Caco-2 (cell line): ENCODE measurements at regions not wholly inside any gene's neighbourhood (a gene's known extent, or its start where the extent isn't known, plus 50 kb on each side); places are given as distances from the start of the nearest gene placed in this dataset.

Experiments used
- BruUV-seq: library from RNA; stranded (reverse); fragments of 400-500 nt; replicated peaks from 2 replicates; lab custom pipeline; 2021; lab: Mats Ljungman, UMichigan
- CTCF ChIA-PET: fragments of 300-600 bp; sonication (Branson Sonifier 250); formaldehyde crosslinking; loops from one replicate; lab custom pipeline; 2022; ENCODE audit warnings: antibody characterized with exemption; lab: Charles Lee
- POLR2A ChIA-PET: fragments of 300-600 bp; sonication (Branson Sonifier 250); formaldehyde crosslinking; loops from one replicate; lab custom pipeline; 2022; ENCODE audit warnings: antibody characterized with exemption; lab: Charles Lee
- DNase-seq, 2 experiments: peaks; one replicate each; pipeline versions ENCODE4 v3.0.0 to v3.0.0-alpha.2; 2020 to 2022
- H3K27me3 ChIP-seq: replicated peaks from 2 replicates; pipeline ENCODE4 v1.6.0; 2011; ENCODE audit warnings: low read length; ENCODE audit not compliant: control insufficient read depth, insufficient read depth
- H3K36me3 ChIP-seq: 2 replicates; pipeline ENCODE4 v1.5.1; 2011; ENCODE audit warnings: low read length; ENCODE audit not compliant: control insufficient read depth, insufficient read depth
- H3K4me1 ChIP-seq: fragments of 250-450 bp; sonication (Bioruptor Pico); 2 replicates; pipeline ENCODE4 v1.5.1; 2020; ENCODE audit warnings: mild to moderate bottlenecking
- H3K4me3 ChIP-seq: 2 replicates; pipeline ENCODE4 v1.5.1; 2011; ENCODE audit warnings: low read depth, mild to moderate bottlenecking, control low read depth, low read length
- H3K9me3 ChIP-seq: fragments of 250-450 bp; sonication (Bioruptor Pico); 2 replicates; pipeline ENCODE4 v1.5.1; 2020; ENCODE audit warnings: mild to moderate bottlenecking, moderate library complexity
- H3K27ac Mint-ChIP-seq: one replicate; pipeline ENCODE4 v1.8.0; 2022; ENCODE audit warnings: mixed read lengths; ENCODE audit not compliant: unreplicated experiment
- H3K27me3 Mint-ChIP-seq: one replicate; pipeline ENCODE4 v1.8.0; 2022; ENCODE audit warnings: mixed read lengths; ENCODE audit not compliant: insufficient read depth, unreplicated experiment
- H3K36me3 Mint-ChIP-seq: one replicate; pipeline ENCODE4 v1.8.0; 2022; ENCODE audit warnings: mild to moderate bottlenecking, mixed read lengths; ENCODE audit not compliant: insufficient read depth, unreplicated experiment
- H3K4me1 Mint-ChIP-seq: one replicate; pipeline ENCODE4 v1.8.0; 2022; ENCODE audit warnings: low read depth, mixed read lengths; ENCODE audit not compliant: unreplicated experiment
- H3K4me3 Mint-ChIP-seq: one replicate; pipeline ENCODE4 v1.8.0; 2022; ENCODE audit warnings: mild to moderate bottlenecking, moderate library complexity, mixed read lengths; ENCODE audit not compliant: unreplicated experiment
- H3K9me3 Mint-ChIP-seq: one replicate; pipeline ENCODE4 v1.8.0; 2022; ENCODE audit warnings: mixed read lengths; ENCODE audit not compliant: unreplicated experiment
- CTCF ChIP-seq, 2 experiments: fragments of 200-600 bp in 1 of 2; IDR thresholded peaks; 1 replicate in 1 of 2; 2 replicates in 1 of 2; pipeline versions ENCODE4 v1.5.1 to v1.8.0; 2011 to 2022; ENCODE audit warnings: antibody characterized with exemption in 1 of 2, control low read depth in 1 of 2, inconsistent platforms in 1 of 2, low read depth in 1 of 2, low read length in 1 of 2, mild to moderate bottlenecking in 1 of 2, moderate library complexity in 1 of 2; ENCODE audit not compliant: insufficient read depth in 1 of 2, severe bottlenecking in 1 of 2, unreplicated experiment in 1 of 2
- intact Hi-C: fragments of 100-400 bp; cut with micrococcal nuclease; formaldehyde crosslinking; loops from one replicate; pipeline ENCODE4 v1.10.0; 2022; ENCODE audit not compliant: unreplicated experiment

DNA sequence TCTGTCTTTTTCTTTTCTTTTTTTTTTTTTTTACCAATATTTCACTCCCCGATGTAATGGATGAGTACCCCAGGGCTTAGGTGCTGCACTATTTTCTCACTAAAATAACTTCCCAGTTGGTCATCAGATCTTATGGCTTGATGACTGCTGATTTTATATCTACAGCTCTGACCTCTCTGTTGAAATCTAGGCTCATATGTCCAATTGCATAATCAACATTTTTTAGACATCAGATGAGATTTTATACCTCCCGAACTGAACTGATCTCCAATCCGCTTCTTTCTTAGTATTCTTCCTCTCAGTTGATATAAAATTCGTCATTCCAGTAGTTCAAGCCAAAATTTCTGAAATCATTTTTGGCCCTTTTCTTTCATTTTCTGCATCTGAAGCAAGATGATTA lies 1236.5 kb downstream of the SLC16A7 start:
- Histone ChIP-seq H3K9me3 (no peaks in the 10 kb centered on the region), H3K4me3 (no peak overlapping the region), H3K4me1 (no peaks in the 10 kb centered on the region), H3K36me3 (no peaks in the 10 kb centered on the region), H3K27me3 (no peaks in the 10 kb centered on the region)
- POLR2A ChIA-PET: no interaction called here
- CTCF ChIA-PET: no interaction called here
- BruUV-seq: no TSS peak
- H3K36me3 Mint-ChIP-seq: no peaks in the 10 kb centered on the region
- H3K27me3 Mint-ChIP-seq: peaks cover 5% of the 10 kb centered on the region
- intact Hi-C loops: no loop called here
- H3K4me1 Mint-ChIP-seq: no peaks in the 10 kb centered on the region
- no peak for DNase-seq
- H3K4me3 Mint-ChIP-seq: no peak overlapping the region
- no peak overlapping the region for H3K27ac Mint-ChIP-seq
- TF ChIP-seq CTCF (IDR thresholded peaks at IDR 0.05; ENCODE audit: insufficient read depth in 1 of 2, low read depth in 1 of 2, low read length in 1 of 2, severe bottlenecking in 1 of 2, unreplicated experiment in 1 of 2): no peak
- no peaks in the 10 kb centered on the region for H3K9me3 Mint-ChIP-seq

- no peaks in the 10 kb centered on the region for H3K4me1 Mint-ChIP-seq
- Histone ChIP-seq H3K9me3 (no peaks in the 10 kb centered on the region), H3K27me3 (no peaks in the 10 kb centered on the region), H3K4me1 (no peaks in the 10 kb centered on the region), H3K4me3 (no peak overlapping the region), H3K36me3 (no peaks in the 10 kb centered on the region)
- peaks cover 5% of the 10 kb centered on the region for H3K27me3 Mint-ChIP-seq
- no peak for TF ChIP-seq CTCF (IDR thresholded peaks at IDR 0.05; ENCODE audit: insufficient read depth in 1 of 2, low read depth in 1 of 2, low read length in 1 of 2, severe bottlenecking in 1 of 2, unreplicated experiment in 1 of 2)
- H3K36me3 Mint-ChIP-seq: no peaks in the 10 kb centered on the region
- H3K27ac Mint-ChIP-seq: no peak overlapping the region
- H3K9me3 Mint-ChIP-seq: no peaks in the 10 kb centered on the region
- BruUV-seq: no TSS peak
- intact Hi-C loops: no loop called here
- ChIA-PET POLR2A (no interaction called here), CTCF (no interaction called here)
- no peak overlapping the region for H3K4me3 Mint-ChIP-seq
- no peak for DNase-seq
Observed at GRCh38 chr12:60834372-60834771, 1238.5 kb downstream of the SLC16A7 start.

- H3K36me3 ChIP-seq: no peaks in the 10 kb centered on the region
- H3K4me1 Mint-ChIP-seq: no peaks in the 10 kb centered on the region
- H3K4me3 ChIP-seq: no peak overlapping the region
- no TSS peak for BruUV-seq
- no peaks in the 10 kb centered on the region for H3K27me3 ChIP-seq
- intact Hi-C loops: no loop called here
- no peaks in the 10 kb centered on the region for H3K9me3 ChIP-seq
- DNase-seq: no peak
- ChIA-PET CTCF (no interaction called here), POLR2A (no interaction called here)
- H3K4me1 ChIP-seq: no peaks in the 10 kb centered on the region
- H3K4me3 Mint-ChIP-seq: no peak overlapping the region
- H3K9me3 Mint-ChIP-seq: no peaks in the 10 kb centered on the region
- TF ChIP-seq CTCF (IDR thresholded peaks at IDR 0.05; ENCODE audit: insufficient read depth in 1 of 2, low read depth in 1 of 2, low read length in 1 of 2, severe bottlenecking in 1 of 2, unreplicated experiment in 1 of 2): no peak
- H3K27ac Mint-ChIP-seq: no peak overlapping the region
- H3K27me3 Mint-ChIP-seq: peaks cover 5% of the 10 kb centered on the region
- no peaks in the 10 kb centered on the region for H3K36me3 Mint-ChIP-seq
Observed at GRCh38 chr12:60834806-60835205, 1239.0 kb downstream of the SLC16A7 start.
